ENCODE measurements at regions not wholly inside any gene's neighbourhood (a gene's known extent, or its start where the extent isn't known, plus 50 kb on each side); places are given as distances from the start of the nearest gene placed in this dataset.

DNA sequence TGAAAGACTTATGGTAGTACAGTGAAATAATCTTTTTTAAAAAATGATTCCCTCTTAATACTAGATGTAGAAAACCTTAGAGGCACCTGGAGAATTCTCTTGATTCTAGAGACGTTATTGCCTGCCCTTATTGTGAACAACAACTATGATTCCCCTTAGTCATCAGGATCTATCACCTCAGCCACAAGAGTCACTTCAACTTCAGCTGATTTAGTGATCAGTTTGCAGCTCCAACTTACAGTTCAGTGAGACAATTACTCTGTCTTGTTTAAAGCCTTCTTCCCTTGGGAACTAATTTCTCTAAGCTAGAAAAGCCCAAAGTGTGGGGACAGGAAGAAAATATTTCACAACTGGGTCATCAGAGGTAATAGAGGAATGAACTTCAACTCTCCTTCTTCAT lies 254.3 kb upstream of the SLITRK1 start:
- TF ChIP-seq POLR2AphosphoS5 (IDR thresholded peaks at IDR 0.05) (no peak), POLR2A (IDR thresholded peaks at IDR 0.05) (no peak), EP300 (IDR thresholded peaks at IDR 0.05) (no peak)
- TF ChIP-seq, protein P1, sequence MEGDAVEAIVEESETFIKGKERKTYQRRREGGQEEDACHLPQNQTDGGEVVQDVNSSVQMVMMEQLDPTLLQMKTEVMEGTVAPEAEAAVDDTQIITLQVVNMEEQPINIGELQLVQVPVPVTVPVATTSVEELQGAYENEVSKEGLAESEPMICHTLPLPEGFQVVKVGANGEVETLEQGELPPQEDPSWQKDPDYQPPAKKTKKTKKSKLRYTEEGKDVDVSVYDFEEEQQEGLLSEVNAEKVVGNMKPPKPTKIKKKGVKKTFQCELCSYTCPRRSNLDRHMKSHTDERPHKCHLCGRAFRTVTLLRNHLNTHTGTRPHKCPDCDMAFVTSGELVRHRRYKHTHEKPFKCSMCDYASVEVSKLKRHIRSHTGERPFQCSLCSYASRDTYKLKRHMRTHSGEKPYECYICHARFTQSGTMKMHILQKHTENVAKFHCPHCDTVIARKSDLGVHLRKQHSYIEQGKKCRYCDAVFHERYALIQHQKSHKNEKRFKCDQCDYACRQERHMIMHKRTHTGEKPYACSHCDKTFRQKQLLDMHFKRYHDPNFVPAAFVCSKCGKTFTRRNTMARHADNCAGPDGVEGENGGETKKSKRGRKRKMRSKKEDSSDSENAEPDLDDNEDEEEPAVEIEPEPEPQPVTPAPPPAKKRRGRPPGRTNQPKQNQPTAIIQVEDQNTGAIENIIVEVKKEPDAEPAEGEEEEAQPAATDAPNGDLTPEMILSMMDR (IDR thresholded peaks at IDR 0.05), result no peak

Measured in upper lobe of left lung (tissue), 4 donors.